Stomach (tissue), 4 donors: ENCODE measurements at regions not wholly inside any gene's neighbourhood (a gene's known extent, or its start where the extent isn't known, plus 50 kb on each side); places are given as distances from the start of the nearest gene placed in this dataset.

Experiments
- CTCF ChIP-seq, 7 experiments: fragments of 450-650 bp in 4 of 7; fragments of 200-600 bp in 3 of 7; sonication (generic) in 3 of 7; IDR thresholded peaks; one replicate each; pipeline ENCODE4 v1.5.1; 2016 to 2019; ENCODE audit warnings: antibody characterized with exemption in 7 of 7, control low read depth in 2 of 7, mild to moderate bottlenecking in 1 of 7
- EP300 ChIP-seq: sonication (generic); formaldehyde crosslinking; IDR thresholded peaks from one replicate; pipeline ENCODE4 v1.6.1; 2017; ENCODE audit warnings: antibody characterized with exemption
- POLR2A ChIP-seq, 4 donors: fragments of 450-650 bp; IDR thresholded peaks; one replicate each; pipeline ENCODE4 v1.6.1; 2016; ENCODE audit warnings: antibody characterized with exemption in 4 of 4, control low read depth in 2 of 4, mild to moderate bottlenecking in 1 of 4, moderate library complexity in 1 of 4
- POLR2AphosphoS5 ChIP-seq, 3 donors: sonication (generic); formaldehyde crosslinking; IDR thresholded peaks; one replicate each; pipeline ENCODE4 v1.6.1; 2016; ENCODE audit warnings: antibody characterized with exemption in 3 of 3

GRCh38 chr1:199851439-199852140, 175.9 kb upstream of the NR5A2 start:
- no peak for TF ChIP-seq POLR2A (IDR thresholded peaks at IDR 0.05)
- no peak for TF ChIP-seq CTCF (IDR thresholded peaks at IDR 0.05)
- no peak for TF ChIP-seq POLR2AphosphoS5 (IDR thresholded peaks at IDR 0.05)
- TF ChIP-seq EP300, result no peak
